Aorta (tissue), 5 donors: ENCODE measurements at regions not wholly inside any gene's neighbourhood (a gene's known extent, or its start where the extent isn't known, plus 50 kb on each side); places are given as distances from the start of the nearest gene placed in this dataset.
"Not testable (repeated sequence)": the region's sequence is repeated elsewhere in the genome, so short reads cannot be mapped to it uniquely, and the experiment has no call there.

Source experiments
- ATAC-seq: fragments of 200-7000 bp; cut with Tn5 transposase; one replicate; pipeline ENCODE4 v1.9.1; 2022; ENCODE audit warnings: moderate library complexity; ENCODE audit not compliant: low FRiP score
- DNase-seq, 2 donors: peaks; one replicate each; pipeline ENCODE4 v3.0.0-alpha.2; 2020
- H3K27ac ChIP-seq, 2 donors: one replicate each; pipeline ENCODE4 v1.5.1; 2013; ENCODE audit warnings: low read length in 2 of 2, mild to moderate bottlenecking in 2 of 2, moderate library complexity in 2 of 2, control low read depth in 1 of 2, inconsistent platforms in 1 of 2, low read depth in 1 of 2
- H3K27me3 ChIP-seq, 2 donors: one replicate each; pipeline ENCODE4 v1.6.1; 2013; ENCODE audit warnings: control low read depth in 1 of 2, low read length in 1 of 2, mild to moderate bottlenecking in 1 of 2, moderate library complexity in 1 of 2; ENCODE audit not compliant: insufficient read depth in 2 of 2, control insufficient read depth in 1 of 2
- H3K36me3 ChIP-seq, 2 donors: one replicate each; pipeline ENCODE4 v1.6.1; 2013; ENCODE audit warnings: control low read depth in 1 of 2, low read length in 1 of 2, mild to moderate bottlenecking in 1 of 2; ENCODE audit not compliant: insufficient read depth in 2 of 2, control insufficient read depth in 1 of 2
- H3K4me1 ChIP-seq, 2 donors: one replicate each; pipeline ENCODE4 v1.6.1; 2013; ENCODE audit warnings: low read length in 2 of 2, control low read depth in 1 of 2, mild to moderate bottlenecking in 1 of 2, moderate library complexity in 1 of 2; ENCODE audit not compliant: insufficient read depth in 2 of 2, control insufficient read depth in 1 of 2
- H3K4me3 ChIP-seq, 2 donors: one replicate each; pipeline ENCODE4 v1.5.1; 2013; ENCODE audit warnings: low read length in 2 of 2, control low read depth in 1 of 2, mild to moderate bottlenecking in 1 of 2
- H3K9me3 ChIP-seq: one replicate; pipeline ENCODE4 v1.6.1; 2013; ENCODE audit warnings: mild to moderate bottlenecking, low read length; ENCODE audit not compliant: control insufficient read depth
- WGBS, 2 donors: extraction: QIAGEN DNeasy Blood & Tissue Kit; methylation state at CpG; one replicate each; pipeline ENCODE4 v1.1.7; 2013; 5-methylcytosine and 5-hydroxymethylcytosine counted together
- intact Hi-C, 2 donors: fragments of 100-400 bp; cut with DNase I; formaldehyde crosslinking; loops; one replicate each; pipeline versions ENCODE4 v1.14.2 to v1.15.0; 2022
- donor health status: healthy with polysubstance abuse.
- donor health status: Bipolar disorder and iron deficiency.
- donor health status: DM: no; HTN: no; CAD: no.
- donor health status: DM: no; HTN: no; CAD: no.
- donor health status: DM: yes; HTN: yes; CAD: no.

DNA sequence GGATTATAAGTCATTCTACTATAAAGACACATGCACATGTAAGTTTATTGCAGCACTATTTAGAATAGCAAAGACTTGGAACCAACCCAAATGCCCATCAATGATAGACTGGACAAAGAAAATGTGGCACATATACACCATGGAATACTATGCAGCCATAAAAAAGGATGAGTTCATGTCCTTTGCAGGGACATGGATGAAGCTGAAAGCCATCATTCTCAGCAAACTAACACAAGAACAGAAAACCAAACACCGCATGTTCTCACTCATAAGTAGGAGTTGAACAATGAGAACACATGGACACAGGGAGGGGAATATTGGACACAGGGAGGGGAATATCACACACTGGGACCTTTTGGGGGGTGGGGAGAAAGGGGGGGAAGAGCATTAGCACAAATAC is 88.7 kb upstream of the ATXN3L start:
- H3K27me3 ChIP-seq, ATAC-seq, H3K9me3 ChIP-seq, H3K4me3 ChIP-seq, DNase-seq, intact Hi-C loops, H3K4me1 ChIP-seq, H3K27ac ChIP-seq, H3K36me3 ChIP-seq: not testable (repeated sequence)
- WGBS, 2 donors = 94 to 100% methylated on average over 1 of the region's 1 CpG

DNA sequence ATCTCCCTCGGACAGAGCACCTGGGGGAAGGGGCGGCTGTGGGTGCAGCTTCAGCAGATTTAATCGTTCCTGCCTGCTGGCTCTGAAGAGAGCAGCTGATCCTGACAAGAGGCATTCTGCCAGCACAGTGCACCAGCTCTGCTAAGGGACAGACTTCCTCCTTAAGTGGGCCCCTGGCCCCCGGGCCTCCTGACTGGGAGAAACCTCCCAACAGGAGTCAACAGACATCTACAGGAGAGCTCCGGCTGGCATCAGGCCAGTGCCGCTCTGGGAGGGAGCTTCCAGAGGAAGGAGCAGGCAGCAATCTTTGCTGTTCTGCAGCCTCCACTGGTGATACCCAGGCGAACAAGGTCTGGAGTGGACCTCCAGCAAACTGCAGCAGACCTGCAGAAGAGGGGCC is 84.9 kb upstream of the ATXN3L start:
- DNase-seq = peak in 1 of 2 donors; percentile 56
- ATAC-seq, H3K9me3 ChIP-seq, H3K4me1 ChIP-seq, H3K4me3 ChIP-seq, intact Hi-C loops, H3K27me3 ChIP-seq, H3K36me3 ChIP-seq: not testable (repeated sequence)
- H3K27ac ChIP-seq = peak overlapping the region in 1 of 2 donors; percentile 33
- WGBS, 2 donors = 39 to 49% methylated on average over 7 of the region's 7 CpGs

DNA sequence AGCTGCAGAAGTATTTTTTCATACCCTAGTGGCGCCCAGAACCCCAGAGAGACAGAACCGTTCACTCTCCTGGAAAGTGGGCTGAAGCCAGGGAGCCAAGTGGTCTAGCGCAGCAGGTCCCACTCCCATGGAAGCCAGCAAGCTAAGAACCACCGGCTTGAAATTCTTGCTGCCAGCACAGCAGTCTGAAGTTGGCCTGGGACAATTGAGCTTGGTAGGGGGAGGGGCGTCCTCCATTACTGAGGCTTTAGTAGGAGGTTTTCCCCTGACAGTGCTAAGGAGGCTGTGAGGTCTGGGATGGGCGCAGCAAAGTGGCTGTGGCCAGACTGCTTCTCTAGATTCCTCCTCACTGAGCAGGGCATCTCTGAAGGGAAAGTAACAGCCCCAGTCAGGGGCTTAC is 84.5 kb upstream of the ATXN3L start:
- 57 to 62% methylated on average over 6 of the region's 6 CpGs for WGBS, 2 donors
- Histone ChIP-seq H3K9me3 (no peaks in the 10 kb centered on the region), H3K36me3 (no peaks in the 10 kb centered on the region), H3K4me3 (no peak overlapping the region), H3K27me3 (no peaks in the 10 kb centered on the region), H3K4me1 (no peaks in the 10 kb centered on the region), H3K27ac (peak overlapping the region in 1 of 2 donors; percentile 33)
- DNase-seq = no peak
- ATAC-seq = no peak
- intact Hi-C loops = no loop called here

DNA sequence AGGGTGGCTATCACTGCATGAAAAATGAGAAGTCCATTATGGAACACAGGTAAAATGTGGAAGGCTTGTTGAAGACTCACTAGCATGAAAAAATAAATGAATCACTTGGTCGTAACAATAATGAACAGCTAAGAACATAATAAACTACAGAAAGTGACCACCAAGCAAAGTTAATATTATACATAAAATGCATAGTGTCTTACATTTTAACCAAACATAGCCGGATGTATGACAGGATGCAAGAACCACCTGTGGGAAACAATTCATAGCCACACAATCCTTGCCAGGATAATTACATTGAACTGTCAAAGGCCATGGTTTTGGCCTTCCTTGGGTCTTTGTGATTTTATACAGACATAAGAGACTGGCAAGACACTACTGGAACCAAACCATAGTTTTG is 81.9 kb upstream of the ATXN3L start:
- 90 to 99% methylated on average over 2 of the region's 2 CpGs for WGBS, 2 donors
- Histone ChIP-seq H3K36me3 (no peaks in the 10 kb centered on the region), H3K9me3 (no peaks in the 10 kb centered on the region), H3K27ac (no peak overlapping the region), H3K27me3 (no peaks in the 10 kb centered on the region), H3K4me1 (no peaks in the 10 kb centered on the region), H3K4me3 (no peak overlapping the region)
- ATAC-seq (no peak), DNase-seq (no peak)
- intact Hi-C loops = no loop called here

DNA sequence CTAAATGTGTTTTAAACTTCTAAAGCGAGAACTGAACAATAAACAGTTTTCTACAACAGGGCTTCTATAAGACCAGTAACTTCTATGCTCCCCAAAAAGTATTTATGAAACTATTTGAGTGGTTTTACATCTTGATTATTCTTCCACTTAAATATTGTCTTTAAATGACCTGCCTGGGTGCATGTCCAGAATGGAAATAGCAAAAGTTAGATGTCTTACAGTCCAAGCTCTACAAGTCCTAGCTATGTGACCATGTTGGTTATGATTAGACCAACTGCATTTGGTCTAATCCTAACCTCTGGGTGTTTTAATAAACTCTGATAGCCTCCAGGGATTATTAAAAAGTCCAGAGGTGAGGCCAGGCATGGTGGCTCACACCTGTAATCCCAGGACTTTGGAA is 79.0 kb upstream of the ATXN3L start:
- WGBS, 2 donors = 9 to 31% methylated on average over 1 of the region's 1 CpG
- Histone ChIP-seq H3K9me3 (no peaks in the 10 kb centered on the region), H3K4me3 (no peak overlapping the region), H3K27me3 (no peaks in the 10 kb centered on the region), H3K27ac (peak overlapping the region; percentile 68 to 82), H3K36me3 (no peaks in the 10 kb centered on the region), H3K4me1 (no peaks in the 10 kb centered on the region)
- no peak for DNase-seq
- ATAC-seq = no peak
- intact Hi-C loops = loop anchor here in 1 of 2 donors (5.0 kb wide), 1 partner anchor 427 kb away; no protein-coding TSS in a partner anchor

DNA sequence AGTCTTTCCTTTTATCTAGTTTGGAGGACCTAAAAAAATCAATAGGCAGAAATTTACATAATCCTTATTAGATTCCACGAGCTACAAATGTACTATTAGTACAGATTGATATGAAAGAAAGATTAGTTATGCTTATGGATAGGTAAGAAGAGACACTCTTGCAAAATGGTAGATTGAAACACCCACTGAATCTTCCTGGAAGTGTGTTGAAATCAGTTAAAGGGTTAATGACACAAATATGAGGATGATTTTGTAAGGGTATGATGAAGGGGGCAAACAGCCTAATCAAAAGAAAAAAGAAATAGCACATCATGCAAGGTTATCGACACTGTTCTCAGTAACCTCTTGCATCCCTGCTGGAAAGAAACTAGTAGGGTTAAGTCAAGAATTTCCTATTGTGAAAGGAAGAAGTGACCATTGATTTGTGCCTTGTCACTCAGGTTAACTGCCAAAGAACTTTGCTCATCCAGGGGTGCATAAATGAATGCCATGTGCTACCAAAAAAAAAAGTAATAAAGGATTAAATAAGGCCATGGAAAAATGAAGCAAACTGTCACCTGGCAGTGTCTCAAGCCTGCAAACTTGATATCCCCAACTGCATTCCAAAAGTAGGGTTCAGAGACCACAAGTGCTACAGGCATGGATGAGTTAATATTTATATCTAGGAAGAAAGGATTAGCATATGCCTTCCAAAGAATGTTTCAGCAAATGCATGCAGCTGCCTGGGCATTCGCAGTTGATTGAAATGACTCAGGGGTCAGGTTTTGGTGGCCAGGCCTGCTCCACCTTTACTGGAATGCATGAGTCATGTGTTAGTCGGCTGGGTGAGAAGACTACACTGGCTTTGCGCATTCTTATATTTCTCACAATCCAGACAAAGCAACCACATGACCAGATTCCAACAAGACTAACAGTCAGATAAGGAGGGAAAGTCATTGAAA is 78.3 kb upstream of the ATXN3L start:
- Histone ChIP-seq H3K36me3 (no peaks in the 10 kb centered on the region), H3K4me1 (no peaks in the 10 kb centered on the region), H3K4me3 (no peak overlapping the region), H3K9me3 (no peaks in the 10 kb centered on the region), H3K27ac (peak overlapping the region in 1 of 2 donors; percentile 40), H3K27me3 (no peaks in the 10 kb centered on the region)
- WGBS, 2 donors = 38 to 45% methylated on average over 5 of the region's 5 CpGs
- intact Hi-C loops = loop anchor here in 1 of 2 donors (5.0 kb wide), 1 partner anchor 426 kb away; no protein-coding TSS in a partner anchor
- peak; percentile 76 to 79 for DNase-seq
- ATAC-seq = peak; percentile 85

DNA sequence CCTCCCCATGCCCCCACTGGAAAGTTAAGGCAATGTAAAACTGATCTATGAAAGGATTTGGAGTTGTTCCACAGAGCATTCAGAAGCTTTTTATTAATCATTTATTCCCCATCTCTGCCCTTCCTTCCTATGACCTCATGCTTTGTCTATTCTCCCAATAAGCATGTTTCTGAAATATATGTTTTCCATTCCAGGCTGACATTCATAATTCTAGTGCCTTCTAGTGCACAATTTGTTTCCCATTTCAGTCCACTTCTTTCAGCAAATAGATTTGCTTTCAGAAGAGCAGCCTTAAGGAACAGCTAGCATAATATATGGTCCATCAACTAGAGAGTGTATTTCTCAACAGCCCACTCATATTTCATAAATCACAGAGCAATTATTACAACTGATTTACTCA is 77.1 kb upstream of the ATXN3L start:
- no peaks in the 10 kb centered on the region for H3K9me3 ChIP-seq
- H3K4me3 ChIP-seq = no peak overlapping the region
- no peak for DNase-seq
- intact Hi-C loops = loop anchor here in 1 of 2 donors (5.0 kb wide), 1 partner anchor 425 kb away; no protein-coding TSS in a partner anchor
- H3K36me3 ChIP-seq = no peaks in the 10 kb centered on the region
- H3K4me1 ChIP-seq = no peaks in the 10 kb centered on the region
- H3K27ac ChIP-seq = peak overlapping the region in 1 of 2 donors; percentile 36
- ATAC-seq = no peak
- no peaks in the 10 kb centered on the region for H3K27me3 ChIP-seq

DNA sequence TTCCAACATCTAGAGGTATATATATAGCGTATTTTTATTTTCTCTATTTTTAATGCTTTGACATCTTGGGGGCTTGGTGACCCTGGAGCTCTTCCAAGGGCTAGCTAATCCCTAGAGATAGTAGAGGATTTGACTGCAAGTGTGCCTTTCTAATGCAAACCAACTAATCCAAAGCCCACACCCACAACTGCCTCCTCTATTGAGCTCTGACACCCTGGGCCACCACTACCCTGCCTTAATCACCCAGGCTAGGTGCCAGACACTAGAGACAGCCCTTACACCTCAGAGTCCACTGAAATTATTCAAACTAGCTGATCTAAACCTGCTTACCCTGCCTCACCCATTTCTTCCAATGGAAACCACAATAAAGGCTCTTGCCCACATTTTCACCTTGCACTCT is 69.6 kb upstream of the ATXN3L start:
- H3K27ac ChIP-seq = no peak overlapping the region
- intact Hi-C loops = no loop called here
- H3K27me3 ChIP-seq = no peaks in the 10 kb centered on the region
- H3K4me1 ChIP-seq = no peaks in the 10 kb centered on the region
- H3K36me3 ChIP-seq = no peaks in the 10 kb centered on the region
- 87 to 91% methylated on average over 1 of the region's 1 CpG for WGBS, 2 donors
- H3K4me3 ChIP-seq = no peak overlapping the region
- DNase-seq (no peak), ATAC-seq (no peak)
- no peaks in the 10 kb centered on the region for H3K9me3 ChIP-seq
